ENCODE measurements at regions not wholly inside any gene's neighbourhood (a gene's known extent, or its start where the extent isn't known, plus 50 kb on each side); places are given as distances from the start of the nearest gene placed in this dataset.
"Not testable (repeated sequence)": the region's sequence is repeated elsewhere in the genome, so short reads cannot be mapped to it uniquely, and the experiment has no call there.

GRCh38 chrY:24272852-24273251 is 225.0 kb upstream of the CDY1B start:
- ATAC-seq, result not testable (repeated sequence)

- ATAC-seq, result peak; percentile 93
These were observed 222.8 kb upstream of the CDY1B start for GRCh38 chrY:24270659-24271058.

- ATAC-seq, result not testable (repeated sequence)
These were observed 214.4 kb upstream of the CDY1B start for GRCh38 chrY:24262176-24262575.

- ATAC-seq, result not testable (repeated sequence)
These were observed 213.6 kb upstream of the CDY1B start for GRCh38 chrY:24261417-24261816.

GRCh38 chrY:24250218-24250860 is 202.5 kb upstream of the CDY1B start:
- ATAC-seq, result not testable (repeated sequence)
